A673 (cell line): ENCODE measurements at regions not wholly inside any gene's neighbourhood (a gene's known extent, or its start where the extent isn't known, plus 50 kb on each side); places are given as distances from the start of the nearest gene placed in this dataset.

ENCODE experiments used
- EZH2 ChIP-seq: fragments of 200-600 bp; sonication (generic); IDR thresholded peaks from 2 replicates; pipeline ENCODE4 v1.6.1; 2017; ENCODE audit warnings: borderline replicate concordance, low read depth, mild to moderate bottlenecking, mixed read lengths, antibody characterized with exemption, low read length; ENCODE audit not compliant: poor library complexity, severe bottlenecking
- TF ChIP-seq, protein P1 (sequence below): fragments of 300-800, 200-600 bp; sonication (generic); conservative IDR thresholded peaks from 2 replicates; pipeline ENCODE4 v1.5.1; 2017; ENCODE audit warnings: low read depth, mild to moderate bottlenecking, antibody characterized with exemption, low read length, moderate library complexity, mixed read lengths

DNA sequence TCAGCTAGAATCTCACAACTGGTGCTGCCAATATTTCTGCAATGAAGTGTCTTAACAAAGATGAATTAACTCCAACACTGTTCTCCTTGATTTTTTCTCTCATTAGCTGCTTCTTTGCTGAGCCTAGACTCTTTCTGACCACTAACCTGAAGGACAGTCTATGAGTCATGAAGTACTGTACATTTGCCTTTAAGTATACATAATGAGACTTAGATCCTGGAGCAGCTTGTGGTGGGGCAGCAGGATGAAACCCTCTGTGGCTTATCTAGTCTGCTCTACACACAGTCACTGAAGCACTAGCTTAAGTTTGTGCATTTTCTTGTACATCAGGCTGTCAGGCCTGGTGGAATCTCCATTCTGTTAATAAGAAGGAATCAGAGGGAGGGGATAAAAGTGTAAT is 307.4 kb upstream of the SMIM31 start:
- TF ChIP-seq, protein P1, sequence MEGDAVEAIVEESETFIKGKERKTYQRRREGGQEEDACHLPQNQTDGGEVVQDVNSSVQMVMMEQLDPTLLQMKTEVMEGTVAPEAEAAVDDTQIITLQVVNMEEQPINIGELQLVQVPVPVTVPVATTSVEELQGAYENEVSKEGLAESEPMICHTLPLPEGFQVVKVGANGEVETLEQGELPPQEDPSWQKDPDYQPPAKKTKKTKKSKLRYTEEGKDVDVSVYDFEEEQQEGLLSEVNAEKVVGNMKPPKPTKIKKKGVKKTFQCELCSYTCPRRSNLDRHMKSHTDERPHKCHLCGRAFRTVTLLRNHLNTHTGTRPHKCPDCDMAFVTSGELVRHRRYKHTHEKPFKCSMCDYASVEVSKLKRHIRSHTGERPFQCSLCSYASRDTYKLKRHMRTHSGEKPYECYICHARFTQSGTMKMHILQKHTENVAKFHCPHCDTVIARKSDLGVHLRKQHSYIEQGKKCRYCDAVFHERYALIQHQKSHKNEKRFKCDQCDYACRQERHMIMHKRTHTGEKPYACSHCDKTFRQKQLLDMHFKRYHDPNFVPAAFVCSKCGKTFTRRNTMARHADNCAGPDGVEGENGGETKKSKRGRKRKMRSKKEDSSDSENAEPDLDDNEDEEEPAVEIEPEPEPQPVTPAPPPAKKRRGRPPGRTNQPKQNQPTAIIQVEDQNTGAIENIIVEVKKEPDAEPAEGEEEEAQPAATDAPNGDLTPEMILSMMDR: no peak
- TF ChIP-seq EZH2: no peak
